ENCODE measurements at regions not wholly inside any gene's neighbourhood (a gene's known extent, or its start where the extent isn't known, plus 50 kb on each side); places are given as distances from the start of the nearest gene placed in this dataset.
"Not testable (repeated sequence)": the region's sequence is repeated elsewhere in the genome, so short reads cannot be mapped to it uniquely, and the experiment has no call there.

- H3K27me3 ChIP-seq (ENCODE audit: control insufficient read depth in 2 of 2, insufficient read depth in 1 of 2, low read length in 1 of 2): no peaks in the 10 kb centered on the region
- H3K4me1 ChIP-seq (ENCODE audit: control insufficient read depth in 2 of 2, insufficient read depth in 2 of 2, low read length in 2 of 2): no peaks in the 10 kb centered on the region
- H3K27ac ChIP-seq (ENCODE audit: low read depth in 1 of 2, low read length in 1 of 2): no peak overlapping the region
- 98% methylated on average over 1 of the region's 1 CpG for WGBS
- no peaks in the 10 kb centered on the region for H3K36me3 ChIP-seq (ENCODE audit: control insufficient read depth in 2 of 2, insufficient read depth in 2 of 2, low read length in 1 of 2)
- H3K4me3 ChIP-seq (ENCODE audit: low read length in 2 of 2): no peak overlapping the region
- H3K9me3 ChIP-seq (ENCODE audit: control insufficient read depth in 2 of 2, insufficient read depth in 1 of 2, low read length in 1 of 2): no peaks in the 10 kb centered on the region
- no peak for DNase-seq (ENCODE audit: low read depth in 6 of 9, low spot score in 9 of 9)
Observed at GRCh38 chr10:64896582-64896981, 1375.4 kb downstream of the REEP3 start.

GRCh38 chr10:64906311-64906710 lies 1385.1 kb downstream of the REEP3 start:
- WGBS: 39% methylated on average over 2 of the region's 2 CpGs
- not testable (repeated sequence) for H3K4me1 ChIP-seq (ENCODE audit: control insufficient read depth in 2 of 2, insufficient read depth in 2 of 2, low read length in 2 of 2); H3K27ac ChIP-seq (ENCODE audit: low read depth in 1 of 2, low read length in 1 of 2); H3K4me3 ChIP-seq (ENCODE audit: low read length in 2 of 2); H3K36me3 ChIP-seq (ENCODE audit: control insufficient read depth in 2 of 2, insufficient read depth in 2 of 2, low read length in 1 of 2); H3K27me3 ChIP-seq (ENCODE audit: control insufficient read depth in 2 of 2, insufficient read depth in 1 of 2, low read length in 1 of 2); DNase-seq (ENCODE audit: low read depth in 6 of 9, low spot score in 9 of 9); H3K9me3 ChIP-seq (ENCODE audit: control insufficient read depth in 2 of 2, insufficient read depth in 1 of 2, low read length in 1 of 2)

DNA sequence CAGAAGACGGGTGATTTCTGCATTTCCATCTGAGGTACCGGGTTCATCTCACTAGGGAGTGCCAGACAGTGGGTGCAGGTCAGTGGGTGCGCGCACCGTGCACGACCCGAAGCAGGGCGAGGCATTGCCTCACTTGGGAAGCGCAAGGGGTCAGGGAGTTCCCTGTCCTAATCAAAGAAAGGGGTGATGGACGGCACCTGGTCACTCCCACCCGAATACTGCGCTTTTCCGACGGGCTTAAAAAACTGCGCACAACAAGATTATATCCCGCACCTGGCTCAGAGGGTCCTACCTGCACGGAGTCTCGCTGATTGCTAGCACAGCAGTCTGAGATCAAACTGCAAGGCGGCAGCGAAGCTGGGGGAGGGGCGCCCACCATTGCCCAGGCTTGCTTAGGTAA lies 1403.1 kb downstream of the REEP3 start:
- H3K36me3 ChIP-seq (ENCODE audit: control insufficient read depth in 2 of 2, insufficient read depth in 2 of 2, low read length in 1 of 2); H3K4me1 ChIP-seq (ENCODE audit: control insufficient read depth in 2 of 2, insufficient read depth in 2 of 2, low read length in 2 of 2); H3K9me3 ChIP-seq (ENCODE audit: control insufficient read depth in 2 of 2, insufficient read depth in 1 of 2, low read length in 1 of 2); H3K4me3 ChIP-seq (ENCODE audit: low read length in 2 of 2); H3K27me3 ChIP-seq (ENCODE audit: control insufficient read depth in 2 of 2, insufficient read depth in 1 of 2, low read length in 1 of 2); H3K27ac ChIP-seq (ENCODE audit: low read depth in 1 of 2, low read length in 1 of 2); DNase-seq (ENCODE audit: low read depth in 6 of 9, low spot score in 9 of 9): not testable (repeated sequence)
- WGBS: 60% methylated on average over 21 of the region's 21 CpGs

- no peaks in the 10 kb centered on the region for H3K36me3 ChIP-seq (ENCODE audit: control insufficient read depth in 2 of 2, insufficient read depth in 2 of 2, low read length in 1 of 2)
Observed at GRCh38 chr10:64952042-64952441, 1430.8 kb downstream of the REEP3 start.

DNA sequence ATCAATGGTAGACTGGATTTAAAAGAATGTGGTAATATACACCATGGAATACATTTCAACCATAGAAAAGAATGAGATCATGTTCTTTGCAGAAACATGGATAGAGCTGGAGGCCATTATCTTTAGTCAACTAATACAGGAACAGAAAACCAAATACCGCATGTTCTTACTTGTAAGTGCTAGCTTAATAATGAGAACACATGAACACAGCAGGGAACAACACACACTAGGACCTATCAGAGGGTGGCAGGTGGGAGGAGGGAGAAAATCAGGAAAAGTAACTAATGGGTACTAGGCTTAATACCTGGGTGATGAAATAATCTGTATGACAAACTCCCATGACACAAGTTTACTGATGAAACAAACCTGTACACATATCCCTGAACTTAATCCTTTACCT lies 1435.2 kb downstream of the REEP3 start:
- Histone ChIP-seq H3K27me3 (ENCODE audit: control insufficient read depth in 2 of 2, insufficient read depth in 1 of 2, low read length in 1 of 2) (no peaks in the 10 kb centered on the region), H3K4me3 (ENCODE audit: low read length in 2 of 2) (no peak overlapping the region), H3K27ac (ENCODE audit: low read depth in 1 of 2, low read length in 1 of 2) (no peak overlapping the region), H3K4me1 (ENCODE audit: control insufficient read depth in 2 of 2, insufficient read depth in 2 of 2, low read length in 2 of 2) (no peaks in the 10 kb centered on the region), H3K9me3 (ENCODE audit: control insufficient read depth in 2 of 2, insufficient read depth in 1 of 2, low read length in 1 of 2) (peaks cover 0 to 10% of the 10 kb centered on the region in 2 donors), H3K36me3 (ENCODE audit: control insufficient read depth in 2 of 2, insufficient read depth in 2 of 2, low read length in 1 of 2) (no peaks in the 10 kb centered on the region)
- 95% methylated on average over 1 of the region's 1 CpG for WGBS
- no peak for DNase-seq (ENCODE audit: low read depth in 6 of 9, low spot score in 9 of 9)

More at GRCh38 chr10:64952042-64952441, 1430.8 kb downstream of the REEP3 start:
- peaks cover 0 to 15% of the 10 kb centered on the region in 2 donors for H3K9me3 ChIP-seq (ENCODE audit: control insufficient read depth in 2 of 2, insufficient read depth in 1 of 2, low read length in 1 of 2)
- H3K4me3 ChIP-seq (ENCODE audit: low read length in 2 of 2): no peak overlapping the region
- no peaks in the 10 kb centered on the region for H3K4me1 ChIP-seq (ENCODE audit: control insufficient read depth in 2 of 2, insufficient read depth in 2 of 2, low read length in 2 of 2)
- WGBS: 93% methylated on average over 2 of the region's 2 CpGs
- no peaks in the 10 kb centered on the region for H3K27me3 ChIP-seq (ENCODE audit: control insufficient read depth in 2 of 2, insufficient read depth in 1 of 2, low read length in 1 of 2)
- no peak for DNase-seq (ENCODE audit: low read depth in 6 of 9, low spot score in 9 of 9)
- no peak overlapping the region for H3K27ac ChIP-seq (ENCODE audit: low read depth in 1 of 2, low read length in 1 of 2)

- no peaks in the 10 kb centered on the region for H3K27me3 ChIP-seq (ENCODE audit: control insufficient read depth in 2 of 2, insufficient read depth in 1 of 2, low read length in 1 of 2)
- no peaks in the 10 kb centered on the region for H3K36me3 ChIP-seq (ENCODE audit: control insufficient read depth in 2 of 2, insufficient read depth in 2 of 2, low read length in 1 of 2)
- no peak overlapping the region for H3K27ac ChIP-seq (ENCODE audit: low read depth in 1 of 2, low read length in 1 of 2)
- peaks cover 0 to 4% of the 10 kb centered on the region in 2 donors for H3K9me3 ChIP-seq (ENCODE audit: control insufficient read depth in 2 of 2, insufficient read depth in 1 of 2, low read length in 1 of 2)
- no peak overlapping the region for H3K4me3 ChIP-seq (ENCODE audit: low read length in 2 of 2)
- no peaks in the 10 kb centered on the region for H3K4me1 ChIP-seq (ENCODE audit: control insufficient read depth in 2 of 2, insufficient read depth in 2 of 2, low read length in 2 of 2)
- 94% methylated on average over 1 of the region's 1 CpG for WGBS
- no peak for DNase-seq (ENCODE audit: low read depth in 6 of 9, low spot score in 9 of 9)
Observed at GRCh38 chr10:64959116-64959515, 1437.9 kb downstream of the REEP3 start.

- Histone ChIP-seq H3K4me1 (ENCODE audit: control insufficient read depth in 2 of 2, insufficient read depth in 2 of 2, low read length in 2 of 2) (no peaks in the 10 kb centered on the region), H3K36me3 (ENCODE audit: control insufficient read depth in 2 of 2, insufficient read depth in 2 of 2, low read length in 1 of 2) (no peaks in the 10 kb centered on the region), H3K27ac (ENCODE audit: low read depth in 1 of 2, low read length in 1 of 2) (no peak overlapping the region), H3K9me3 (ENCODE audit: control insufficient read depth in 2 of 2, insufficient read depth in 1 of 2, low read length in 1 of 2) (no peaks in the 10 kb centered on the region), H3K27me3 (ENCODE audit: control insufficient read depth in 2 of 2, insufficient read depth in 1 of 2, low read length in 1 of 2) (no peaks in the 10 kb centered on the region), H3K4me3 (ENCODE audit: low read length in 2 of 2) (no peak overlapping the region)
- WGBS: 87% methylated on average over 2 of the region's 2 CpGs
- no peak for DNase-seq (ENCODE audit: low read depth in 6 of 9, low spot score in 9 of 9)
Observed at GRCh38 chr10:64959883-64960282, 1438.7 kb downstream of the REEP3 start.

- no peak for DNase-seq (ENCODE audit: low read depth in 6 of 9, low spot score in 9 of 9)
- Histone ChIP-seq H3K36me3 (ENCODE audit: control insufficient read depth in 2 of 2, insufficient read depth in 2 of 2, low read length in 1 of 2) (no peaks in the 10 kb centered on the region), H3K9me3 (ENCODE audit: control insufficient read depth in 2 of 2, insufficient read depth in 1 of 2, low read length in 1 of 2) (no peaks in the 10 kb centered on the region), H3K4me3 (ENCODE audit: low read length in 2 of 2) (no peak overlapping the region), H3K4me1 (ENCODE audit: control insufficient read depth in 2 of 2, insufficient read depth in 2 of 2, low read length in 2 of 2) (no peaks in the 10 kb centered on the region), H3K27me3 (ENCODE audit: control insufficient read depth in 2 of 2, insufficient read depth in 1 of 2, low read length in 1 of 2) (no peaks in the 10 kb centered on the region), H3K27ac (ENCODE audit: low read depth in 1 of 2, low read length in 1 of 2) (no peak overlapping the region)
- 64% methylated on average over 2 of the region's 2 CpGs for WGBS
Observed at GRCh38 chr10:64973391-64973790, 1452.2 kb downstream of the REEP3 start.

- DNase-seq (ENCODE audit: low read depth in 6 of 9, low spot score in 9 of 9): no peak
- Histone ChIP-seq H3K4me1 (ENCODE audit: control insufficient read depth in 2 of 2, insufficient read depth in 2 of 2, low read length in 2 of 2) (no peaks in the 10 kb centered on the region), H3K36me3 (ENCODE audit: control insufficient read depth in 2 of 2, insufficient read depth in 2 of 2, low read length in 1 of 2) (no peaks in the 10 kb centered on the region), H3K27ac (ENCODE audit: low read depth in 1 of 2, low read length in 1 of 2) (no peak overlapping the region), H3K27me3 (ENCODE audit: control insufficient read depth in 2 of 2, insufficient read depth in 1 of 2, low read length in 1 of 2) (no peaks in the 10 kb centered on the region), H3K9me3 (ENCODE audit: control insufficient read depth in 2 of 2, insufficient read depth in 1 of 2, low read length in 1 of 2) (no peaks in the 10 kb centered on the region), H3K4me3 (ENCODE audit: low read length in 2 of 2) (no peak overlapping the region)
- WGBS: 92% methylated on average over 2 of the region's 2 CpGs
Observed at GRCh38 chr10:64976150-64976549, 1454.9 kb downstream of the REEP3 start.

GRCh38 chr10:64977915-64978314 lies 1456.7 kb downstream of the REEP3 start:
- Histone ChIP-seq H3K27me3 (ENCODE audit: control insufficient read depth in 2 of 2, insufficient read depth in 1 of 2, low read length in 1 of 2) (no peaks in the 10 kb centered on the region), H3K4me3 (ENCODE audit: low read length in 2 of 2) (no peak overlapping the region), H3K27ac (ENCODE audit: low read depth in 1 of 2, low read length in 1 of 2) (no peak overlapping the region), H3K4me1 (ENCODE audit: control insufficient read depth in 2 of 2, insufficient read depth in 2 of 2, low read length in 2 of 2) (no peaks in the 10 kb centered on the region), H3K36me3 (ENCODE audit: control insufficient read depth in 2 of 2, insufficient read depth in 2 of 2, low read length in 1 of 2) (no peaks in the 10 kb centered on the region), H3K9me3 (ENCODE audit: control insufficient read depth in 2 of 2, insufficient read depth in 1 of 2, low read length in 1 of 2) (no peaks in the 10 kb centered on the region)
- no peak for DNase-seq (ENCODE audit: low read depth in 6 of 9, low spot score in 9 of 9)

Data from thymus (tissue), 11 donors.